ENCODE measurements at regions not wholly inside any gene's neighbourhood (a gene's known extent, or its start where the extent isn't known, plus 50 kb on each side); places are given as distances from the start of the nearest gene placed in this dataset.

DNA sequence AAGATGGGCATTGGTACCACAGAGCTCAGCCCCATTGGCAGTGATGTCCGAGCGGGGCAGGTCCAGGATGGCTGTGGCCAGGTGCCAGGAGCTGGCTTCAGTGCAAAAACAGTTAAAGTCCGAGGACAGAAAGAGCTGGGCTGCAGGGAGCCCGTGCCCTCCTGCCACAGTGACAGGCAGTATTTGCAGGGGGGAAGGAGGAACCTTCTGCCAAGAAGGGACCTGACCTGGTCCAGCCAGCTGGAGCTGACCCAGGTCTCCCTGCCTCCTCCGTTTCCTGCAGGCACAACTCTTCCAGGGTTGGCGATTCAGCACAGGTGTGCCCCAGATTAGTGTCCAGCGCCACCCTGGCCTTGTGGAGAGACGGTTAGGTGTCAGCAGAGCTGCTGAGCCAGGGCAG is 199.0 kb downstream of the ENGASE start:
- DNase-seq: no peak

- DNase-seq: no peak
Measured at GRCh38 chr17:79272666-79273219, 198.1 kb downstream of the ENGASE start.

- no peak for DNase-seq
Measured at GRCh38 chr17:79272220-79272619, 197.6 kb downstream of the ENGASE start.

DNA sequence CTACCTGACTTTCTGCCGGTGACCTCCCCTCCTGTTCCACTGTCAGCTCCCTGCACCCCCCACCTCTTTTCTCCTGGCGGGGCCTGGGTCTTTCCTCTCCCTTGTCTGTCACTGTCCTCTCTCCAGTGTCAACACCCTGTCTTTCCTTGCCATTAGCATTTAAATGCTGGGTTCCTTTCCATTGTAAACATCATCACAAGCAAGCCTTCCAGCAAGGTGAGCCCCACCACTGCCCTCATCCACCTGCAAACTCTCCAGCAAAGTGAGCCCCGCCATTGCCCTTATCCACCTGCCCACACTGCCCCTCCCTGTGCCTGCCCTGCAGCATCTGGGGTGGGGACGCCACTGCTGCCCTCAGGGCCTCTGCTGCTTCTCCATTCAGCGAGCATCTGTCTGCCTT is 195.0 kb downstream of the ENGASE start:
- DNase-seq: no peak

DNA sequence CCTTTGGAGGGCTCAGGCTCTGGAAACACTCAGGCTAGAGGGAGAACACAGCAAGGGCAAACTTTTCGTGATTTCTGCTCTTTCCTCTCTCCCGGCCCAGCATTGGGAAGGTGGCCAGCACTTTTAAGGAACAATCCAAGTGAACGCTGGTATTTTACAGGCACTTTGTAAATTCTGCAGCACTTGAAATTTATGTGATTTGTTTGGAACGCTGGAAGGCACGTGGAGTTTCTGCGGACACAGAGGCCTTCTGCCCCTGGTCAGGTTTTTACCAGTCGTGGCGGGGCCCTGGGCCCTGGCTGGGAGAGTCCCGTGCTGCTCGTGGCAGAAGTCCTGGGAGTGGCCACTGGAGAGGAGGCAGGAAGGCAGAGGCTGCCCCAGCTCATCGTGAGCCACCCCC is 188.6 kb downstream of the ENGASE start:
- no peak for DNase-seq

- no peak for DNase-seq
Measured at GRCh38 chr17:79262624-79263023, 188.0 kb downstream of the ENGASE start.

DNA sequence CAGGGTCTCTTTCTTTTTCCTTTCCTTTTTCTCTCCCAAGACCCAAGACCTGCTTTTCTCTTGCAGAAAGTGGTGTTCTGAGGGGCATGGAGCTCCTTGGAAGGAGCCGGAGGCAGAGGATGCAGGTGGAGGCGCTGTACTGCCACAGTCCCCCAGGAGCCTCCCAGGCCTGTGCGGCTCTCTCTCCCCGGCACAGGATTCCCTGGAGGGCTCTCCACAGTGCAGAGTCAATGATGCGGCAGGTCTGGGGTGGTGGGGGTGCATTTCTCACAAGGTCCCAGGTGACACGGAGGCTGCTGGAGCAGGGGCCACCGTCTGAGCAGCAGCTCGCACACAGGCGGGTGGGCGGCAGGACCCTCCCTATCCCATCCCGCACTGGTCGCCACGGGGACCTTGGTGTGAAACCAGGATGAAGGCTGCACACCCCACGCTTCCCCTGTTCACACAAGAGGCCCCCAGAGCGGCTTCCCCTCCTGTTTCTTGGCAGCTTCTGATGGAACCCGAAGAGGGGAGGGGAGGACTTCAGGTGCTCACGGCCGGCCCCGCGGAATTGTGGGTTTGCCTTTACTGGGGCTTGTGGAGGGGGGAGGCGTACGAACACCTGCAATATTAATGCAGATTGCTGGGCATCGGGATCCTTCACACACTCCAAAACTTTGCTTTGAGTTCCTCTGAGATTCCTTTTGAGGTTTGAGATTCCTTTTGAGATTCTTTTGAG is 186.9 kb downstream of the ENGASE start:
- no peak for DNase-seq

DNA sequence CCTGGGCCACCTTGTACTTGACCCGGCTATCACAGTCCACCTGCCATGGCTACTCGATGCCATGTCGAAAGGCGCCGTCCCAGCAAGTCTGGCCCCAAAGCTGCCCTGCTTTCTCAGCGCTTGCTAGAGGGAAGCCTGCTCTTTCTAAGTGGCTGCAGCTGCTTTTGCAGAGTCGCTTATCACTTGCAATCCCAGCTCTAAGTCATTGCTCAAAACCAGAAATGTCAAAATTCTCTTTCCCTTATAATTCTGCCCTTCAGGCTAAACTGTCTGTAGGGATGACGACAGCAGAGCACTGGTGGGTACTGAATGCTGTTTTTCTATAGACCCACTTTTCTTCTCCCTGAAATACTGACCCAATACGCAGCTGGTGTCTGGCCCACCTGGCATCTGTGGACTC is 184.2 kb downstream of the ENGASE start:
- DNase-seq: no peak

GRCh38 chr17:79258041-79258440 is 183.4 kb downstream of the ENGASE start:
- no peak for DNase-seq

DNA sequence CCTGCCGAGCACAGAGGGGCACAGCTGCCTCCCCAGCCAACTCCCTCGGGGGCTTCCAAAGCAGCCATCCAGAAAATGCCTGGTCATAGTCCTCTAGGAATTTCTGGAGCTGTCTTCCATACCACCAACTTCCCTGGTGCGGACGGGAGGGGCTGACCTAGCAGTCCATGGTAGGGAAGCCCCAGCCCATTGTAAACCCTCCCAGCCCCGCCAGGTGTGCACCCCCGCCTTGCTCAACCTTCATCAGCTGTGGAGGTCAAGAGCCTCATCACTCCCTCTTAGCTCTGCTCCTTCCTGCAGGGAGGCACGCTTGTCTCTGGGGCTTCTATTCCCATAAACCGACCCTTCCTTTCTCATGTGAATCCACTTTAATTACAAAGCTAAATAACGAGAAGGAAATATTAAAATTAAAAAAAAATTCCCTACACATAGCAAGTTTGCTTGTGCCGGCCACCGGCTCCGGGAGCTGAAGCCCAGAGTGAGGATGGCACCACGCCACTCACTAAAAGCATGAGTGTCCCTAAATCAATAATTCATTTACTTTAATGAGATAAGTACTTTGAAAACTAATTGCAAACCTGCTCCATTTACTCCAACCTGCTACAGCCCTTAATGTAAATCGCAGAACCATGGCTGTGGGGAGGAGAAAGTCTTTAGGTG is 181.4 kb downstream of the ENGASE start:
- DNase-seq: no peak

- no peak for DNase-seq
Measured at GRCh38 chr17:79255456-79255855, 180.8 kb downstream of the ENGASE start.

DNA sequence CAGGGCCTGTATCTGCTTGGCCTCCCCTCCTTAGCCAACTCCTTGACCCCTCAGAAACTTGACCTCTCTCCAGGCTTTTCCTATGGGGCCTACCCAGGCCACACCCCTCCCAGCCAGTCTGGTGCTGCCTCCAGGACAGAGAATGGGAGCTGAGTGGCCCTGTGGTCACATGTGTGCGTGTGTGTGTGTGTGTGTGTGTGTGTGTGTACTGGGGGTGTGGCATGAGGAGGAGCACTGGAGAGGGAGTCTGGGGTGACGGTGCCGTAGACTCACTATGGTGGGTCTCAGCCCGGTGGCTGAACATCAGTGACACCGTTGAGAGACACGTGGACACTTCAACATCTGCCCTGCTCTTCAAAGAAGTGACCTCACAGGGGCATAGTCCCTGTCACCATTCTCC is 180.4 kb downstream of the ENGASE start:
- DNase-seq: no peak

GRCh38 chr17:79252886-79253285 is 178.3 kb downstream of the ENGASE start:
- no peak for DNase-seq

- no peak for DNase-seq
Measured at GRCh38 chr17:79251824-79252223, 177.2 kb downstream of the ENGASE start.

GRCh38 chr17:79249929-79250521 is 175.4 kb downstream of the ENGASE start:
- DNase-seq: no peak

DNA sequence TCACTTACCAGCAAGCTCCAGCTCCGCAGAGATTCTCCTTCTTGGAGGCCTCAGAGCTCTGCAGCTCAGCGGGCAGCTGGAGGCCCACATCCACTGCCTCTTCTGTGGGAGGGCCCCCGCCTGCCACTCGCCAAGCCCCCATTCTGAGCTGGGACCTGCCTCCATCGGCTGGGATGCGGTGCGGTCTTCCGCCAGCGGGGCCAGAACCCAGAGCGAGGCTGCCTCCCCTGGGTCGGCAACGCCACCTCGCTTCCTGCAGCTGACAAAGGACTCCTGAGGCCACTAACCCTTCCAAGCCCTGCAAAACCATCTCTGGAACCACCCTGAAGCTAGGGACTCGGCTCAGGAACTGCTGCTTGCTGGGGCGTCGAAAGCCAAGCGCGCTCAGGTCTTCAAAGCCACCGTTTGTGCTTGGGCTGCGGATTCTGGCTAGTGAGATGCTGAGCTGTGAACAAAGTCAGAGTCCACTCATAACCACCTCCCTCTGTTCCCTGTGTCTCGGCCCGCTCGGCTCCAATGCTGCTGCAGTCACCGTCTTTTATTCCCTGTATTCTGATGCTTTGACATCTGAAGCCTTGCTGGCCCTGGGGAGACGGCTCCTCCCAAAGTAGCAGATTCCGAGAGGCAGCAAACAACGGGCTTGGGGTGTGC is 174.3 kb downstream of the ENGASE start:
- DNase-seq: no peak

DNA sequence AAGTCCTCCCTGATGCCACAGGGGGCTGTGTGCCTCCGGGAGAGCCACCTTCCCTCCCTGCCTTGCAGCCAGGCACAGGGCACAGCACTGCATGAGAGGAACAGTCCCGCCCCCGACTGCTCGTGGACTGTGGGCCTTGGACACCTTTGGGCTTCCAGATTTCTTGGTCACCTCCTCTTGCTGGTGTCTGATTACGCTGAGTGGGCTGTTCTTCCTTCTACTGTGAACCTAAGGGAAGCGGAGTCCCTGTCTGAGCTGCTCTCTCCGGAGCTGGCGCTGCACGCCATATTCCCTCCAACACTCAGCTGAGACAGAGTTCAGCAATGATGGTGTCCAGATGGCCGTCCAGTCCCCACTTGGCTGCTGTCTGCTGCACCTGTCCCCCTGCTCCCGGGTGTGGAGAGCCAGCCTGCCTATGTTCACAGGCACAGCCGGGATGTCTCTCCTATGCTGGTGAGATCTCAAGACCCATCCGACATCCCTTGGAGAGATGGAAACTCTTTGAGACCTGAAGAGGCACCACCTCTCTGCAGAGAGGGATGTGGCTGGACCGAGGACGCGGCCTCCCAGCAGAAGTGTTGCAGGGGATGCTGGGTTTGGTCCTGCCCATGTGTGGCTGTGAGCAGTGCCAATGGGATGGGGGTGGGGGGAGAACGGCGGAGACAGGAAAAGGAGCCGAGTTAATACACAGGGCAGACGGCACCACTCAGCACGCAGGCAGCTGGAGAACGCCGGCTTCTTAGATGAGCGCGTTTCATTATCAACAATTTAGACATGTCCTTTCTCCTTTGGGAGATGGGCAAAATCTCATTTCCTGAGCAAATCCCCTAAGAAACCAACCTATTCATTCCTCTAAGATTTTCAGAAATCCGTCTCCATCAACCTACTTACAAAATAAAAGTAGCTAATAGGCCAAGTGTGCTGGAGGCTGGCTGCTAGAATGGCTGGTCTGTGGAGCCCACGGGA is 171.9 kb downstream of the ENGASE start:
- no peak for DNase-seq

DNA sequence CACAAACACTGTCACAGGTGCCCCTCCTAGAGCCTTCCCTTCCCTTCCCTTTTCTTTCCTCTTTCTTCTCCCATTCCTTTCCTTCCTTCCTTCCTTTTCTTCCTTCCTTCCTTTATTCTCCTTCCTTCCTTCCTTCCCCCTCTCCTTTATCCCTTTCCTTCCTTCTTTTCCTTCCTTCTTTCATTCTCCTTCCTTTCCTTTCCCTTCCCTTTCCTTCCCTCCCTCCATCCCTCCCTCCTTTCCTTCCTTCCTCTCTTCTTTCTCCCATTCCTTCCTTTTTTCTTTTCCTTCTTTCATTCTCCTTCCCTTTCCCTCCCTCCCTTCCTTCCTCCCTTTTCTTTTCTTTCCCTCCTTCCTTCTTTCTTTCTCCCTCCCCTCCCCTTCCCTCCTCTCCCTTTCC is 170.0 kb downstream of the ENGASE start:
- DNase-seq: no peak

DNA sequence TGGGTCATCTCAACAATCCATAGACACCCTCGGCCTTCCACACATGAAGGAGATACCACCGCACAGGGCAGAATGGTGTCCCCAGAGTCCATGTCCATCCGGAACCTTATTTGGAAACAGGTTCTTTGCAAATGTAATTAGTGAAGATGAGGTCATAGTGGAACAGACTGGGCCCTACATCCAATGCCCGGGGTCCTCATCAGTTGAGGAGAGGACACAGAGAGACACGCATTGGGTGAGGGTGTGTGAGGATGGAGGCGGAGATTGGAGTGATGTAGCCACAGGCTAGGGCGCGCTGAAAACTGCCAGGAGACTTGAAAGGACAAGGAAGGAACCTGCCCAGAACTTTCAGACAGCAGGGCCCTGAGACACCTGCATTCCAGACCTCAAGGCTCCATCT is 169.4 kb downstream of the ENGASE start:
- DNase-seq: no peak

GRCh38 chr17:79243603-79243990 is 169.0 kb downstream of the ENGASE start:
- DNase-seq: no peak

GRCh38 chr17:79242873-79243602 is 168.4 kb downstream of the ENGASE start:
- DNase-seq: no peak

Measured in occipital lobe (tissue), 1 donor.